ENCODE measurements at regions not wholly inside any gene's neighbourhood (a gene's known extent, or its start where the extent isn't known, plus 50 kb on each side); places are given as distances from the start of the nearest gene placed in this dataset.

DNA sequence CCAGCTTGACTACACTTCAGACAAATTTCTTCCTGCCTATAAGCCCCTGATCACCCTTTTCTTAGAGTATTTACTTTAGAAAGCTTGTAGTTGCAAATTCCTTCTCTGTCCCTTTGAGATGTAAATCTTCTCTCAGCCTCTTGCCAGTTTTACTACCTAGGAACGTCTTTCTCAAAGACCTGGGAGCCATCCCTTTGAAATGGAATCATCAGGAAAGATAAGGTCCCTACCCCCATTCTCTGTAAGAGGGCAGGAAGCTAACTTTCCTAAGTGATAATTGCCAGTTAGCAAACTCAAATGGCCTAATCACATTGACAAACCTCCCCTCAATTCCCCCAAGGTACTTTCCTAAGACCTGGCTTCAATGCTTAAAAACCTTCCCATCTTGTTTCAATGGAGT lies 304.5 kb downstream of the MDFIC start:
- Histone ChIP-seq H3K9me3 (replicated peaks; ENCODE audit: control insufficient read depth, insufficient read depth, low read length) (no peaks in the 10 kb centered on the region), H3K4me3 (replicated peaks in 1 of 3; ENCODE audit: insufficient read depth in 1 of 3, low read depth in 1 of 3, low read length in 3 of 3) (no peak overlapping the region), H3K9me1 (replicated peaks; ENCODE audit: control insufficient read depth, extremely low read depth, insufficient read depth, low read length) (no peaks in the 10 kb centered on the region), H3K4me2 (ENCODE audit: insufficient read depth, low read length) (no peak overlapping the region), H3K79me2 (ENCODE audit: control insufficient read depth, insufficient read depth, low read length) (no peaks in the 10 kb centered on the region), H3K36me3 (ENCODE audit: control insufficient read depth in 2 of 2, extremely low read depth in 1 of 2, insufficient read depth in 2 of 2, low read length in 2 of 2) (no peaks in the 10 kb centered on the region), H3K27ac (ENCODE audit: insufficient read depth, low read depth, low read length) (no peak overlapping the region), H4K20me1 (replicated peaks; ENCODE audit: control insufficient read depth, extremely low read depth, insufficient read depth, low read length) (no peaks in the 10 kb centered on the region), H3K9ac (replicated peaks; ENCODE audit: extremely low read depth, insufficient read depth, low read length) (no peak overlapping the region), H3K4me1 (ENCODE audit: control insufficient read depth, extremely low read depth, insufficient read depth, low read length) (peaks cover 11% of the 10 kb centered on the region), H3K27me3 (ENCODE audit: control insufficient read depth in 2 of 2, insufficient read depth in 2 of 2, low read length in 2 of 2) (no peaks in the 10 kb centered on the region), H2AFZ (ENCODE audit: low read depth, low read length) (no peak overlapping the region)
- intact Hi-C loops (cut with micrococcal nuclease) = no loop called here
- TF ChIP-seq FOS (IDR thresholded peaks at IDR 0.05; ENCODE audit: borderline replicate concordance, insufficient read depth, low read length) = no peak
- no peak for TF ChIP-seq MYC (IDR thresholded peaks at IDR 0.05; ENCODE audit: low read depth, low read length)
- no peak for TF ChIP-seq POLR2A (IDR thresholded peaks at IDR 0.05; ENCODE audit: low read depth, low read length)
- TF ChIP-seq, protein P1, sequence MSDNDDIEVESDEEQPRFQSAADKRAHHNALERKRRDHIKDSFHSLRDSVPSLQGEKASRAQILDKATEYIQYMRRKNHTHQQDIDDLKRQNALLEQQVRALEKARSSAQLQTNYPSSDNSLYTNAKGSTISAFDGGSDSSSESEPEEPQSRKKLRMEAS (IDR thresholded peaks at IDR 0.05; ENCODE audit: insufficient read depth, insufficient read length) = no peak
- TF ChIP-seq, protein P2, sequence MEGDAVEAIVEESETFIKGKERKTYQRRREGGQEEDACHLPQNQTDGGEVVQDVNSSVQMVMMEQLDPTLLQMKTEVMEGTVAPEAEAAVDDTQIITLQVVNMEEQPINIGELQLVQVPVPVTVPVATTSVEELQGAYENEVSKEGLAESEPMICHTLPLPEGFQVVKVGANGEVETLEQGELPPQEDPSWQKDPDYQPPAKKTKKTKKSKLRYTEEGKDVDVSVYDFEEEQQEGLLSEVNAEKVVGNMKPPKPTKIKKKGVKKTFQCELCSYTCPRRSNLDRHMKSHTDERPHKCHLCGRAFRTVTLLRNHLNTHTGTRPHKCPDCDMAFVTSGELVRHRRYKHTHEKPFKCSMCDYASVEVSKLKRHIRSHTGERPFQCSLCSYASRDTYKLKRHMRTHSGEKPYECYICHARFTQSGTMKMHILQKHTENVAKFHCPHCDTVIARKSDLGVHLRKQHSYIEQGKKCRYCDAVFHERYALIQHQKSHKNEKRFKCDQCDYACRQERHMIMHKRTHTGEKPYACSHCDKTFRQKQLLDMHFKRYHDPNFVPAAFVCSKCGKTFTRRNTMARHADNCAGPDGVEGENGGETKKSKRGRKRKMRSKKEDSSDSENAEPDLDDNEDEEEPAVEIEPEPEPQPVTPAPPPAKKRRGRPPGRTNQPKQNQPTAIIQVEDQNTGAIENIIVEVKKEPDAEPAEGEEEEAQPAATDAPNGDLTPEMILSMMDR (IDR thresholded peaks at IDR 0.05; ENCODE audit: extremely low read depth in 1 of 2, insufficient read depth in 1 of 2, low read depth in 1 of 2, low read length in 2 of 2) = no peak
- TF ChIP-seq POLR2AphosphoS5 (IDR thresholded peaks at IDR 0.05; ENCODE audit: insufficient read depth, low read depth, low read length) = no peak
- no peak for TF ChIP-seq EZH2 (IDR thresholded peaks at IDR 0.05; ENCODE audit: borderline replicate concordance, low read depth, low read length, severe bottlenecking)
- TF ChIP-seq GATA2 (IDR thresholded peaks at IDR 0.05; ENCODE audit: insufficient read depth, insufficient read length, low read depth, low read length) = no peak
- TF ChIP-seq JUN (IDR thresholded peaks at IDR 0.05; ENCODE audit: borderline replicate concordance, insufficient read depth, insufficient read length, low read depth) = no peak
- FAIRE-seq (no peak), DNase-seq (ENCODE audit: low read depth, low spot score) (no peak)
- ChIA-PET CTCF (interaction anchor here (1.8 kb wide), 1 partner anchor 10 kb away, joined by 8 read pairs; no protein-coding TSS in a partner anchor), POLR2A (no interaction called here)
- no TSS peak for BruUV-seq (replicated peaks)
- dilution Hi-C loops (cut with MboI; ENCODE audit: extremely low pct_ligation_motif_present, low sequenced_read_pairs) = no loop called here

All from endothelial cell of umbilical vein (primary cell).